AG10803 (cell line): ENCODE measurements at regions not wholly inside any gene's neighbourhood (a gene's known extent, or its start where the extent isn't known, plus 50 kb on each side); places are given as distances from the start of the nearest gene placed in this dataset.

Experiments
- DNase-seq: peaks from one replicate; pipeline ENCODE4 v3.0.0; 2010; ENCODE audit warnings: low read depth
- H3K4me3 ChIP-seq: 2 replicates; pipeline ENCODE4 v1.5.1; 2011; ENCODE audit warnings: mild to moderate bottlenecking, low read length, control low read depth
- TF ChIP-seq, protein P1 (sequence below): conservative IDR thresholded peaks from 2 replicates; pipeline ENCODE4 v1.5.1; 2011; ENCODE audit warnings: mild to moderate bottlenecking, low read length, control low read depth, inconsistent platforms

DNA sequence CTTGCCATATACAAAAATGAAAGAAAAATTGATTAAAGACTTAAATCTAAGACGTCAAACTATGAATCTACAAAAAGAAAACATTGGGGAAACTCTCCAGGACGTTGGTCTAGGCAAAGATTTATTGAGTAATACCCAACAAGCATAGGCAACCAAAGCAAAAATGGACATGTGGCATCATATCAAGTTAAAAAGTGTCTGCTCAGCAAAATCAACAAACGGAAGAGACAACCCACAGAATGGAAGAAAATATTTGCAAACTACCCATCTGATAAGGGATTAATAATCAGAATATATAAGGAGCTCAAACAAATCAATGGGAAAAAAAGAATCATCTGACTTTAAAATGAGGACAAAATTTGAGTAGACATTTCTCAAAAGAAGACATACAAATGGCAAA, 160.9 kb downstream of the DCLK3 start:
- no peak for DNase-seq
- TF ChIP-seq, protein P1, sequence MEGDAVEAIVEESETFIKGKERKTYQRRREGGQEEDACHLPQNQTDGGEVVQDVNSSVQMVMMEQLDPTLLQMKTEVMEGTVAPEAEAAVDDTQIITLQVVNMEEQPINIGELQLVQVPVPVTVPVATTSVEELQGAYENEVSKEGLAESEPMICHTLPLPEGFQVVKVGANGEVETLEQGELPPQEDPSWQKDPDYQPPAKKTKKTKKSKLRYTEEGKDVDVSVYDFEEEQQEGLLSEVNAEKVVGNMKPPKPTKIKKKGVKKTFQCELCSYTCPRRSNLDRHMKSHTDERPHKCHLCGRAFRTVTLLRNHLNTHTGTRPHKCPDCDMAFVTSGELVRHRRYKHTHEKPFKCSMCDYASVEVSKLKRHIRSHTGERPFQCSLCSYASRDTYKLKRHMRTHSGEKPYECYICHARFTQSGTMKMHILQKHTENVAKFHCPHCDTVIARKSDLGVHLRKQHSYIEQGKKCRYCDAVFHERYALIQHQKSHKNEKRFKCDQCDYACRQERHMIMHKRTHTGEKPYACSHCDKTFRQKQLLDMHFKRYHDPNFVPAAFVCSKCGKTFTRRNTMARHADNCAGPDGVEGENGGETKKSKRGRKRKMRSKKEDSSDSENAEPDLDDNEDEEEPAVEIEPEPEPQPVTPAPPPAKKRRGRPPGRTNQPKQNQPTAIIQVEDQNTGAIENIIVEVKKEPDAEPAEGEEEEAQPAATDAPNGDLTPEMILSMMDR: no peak
- no peak overlapping the region for H3K4me3 ChIP-seq

DNA sequence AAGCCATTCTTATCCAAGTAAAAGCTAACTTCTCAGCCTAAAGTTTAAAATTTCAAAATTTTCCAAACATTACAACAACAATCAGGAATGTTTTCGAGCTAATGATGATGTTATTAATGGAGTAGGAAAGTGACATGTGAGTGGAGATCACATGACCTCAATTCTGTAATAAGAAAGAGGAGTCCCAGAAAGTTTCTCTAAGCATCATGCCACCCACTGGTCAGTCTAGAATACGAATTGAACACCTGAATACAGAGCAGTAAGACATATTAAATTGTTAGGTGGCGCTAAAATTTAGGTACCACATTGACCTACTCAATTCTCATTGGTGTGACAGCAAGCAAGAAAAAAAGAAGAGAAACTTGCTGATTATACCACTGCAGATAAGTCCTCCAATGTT, 163.9 kb downstream of the DCLK3 start:
- TF ChIP-seq, protein P1: no peak
- no peak overlapping the region for H3K4me3 ChIP-seq
- DNase-seq: no peak
